Thoracic aorta (tissue), 2 donors: ENCODE measurements at regions not wholly inside any gene's neighbourhood (a gene's known extent, or its start where the extent isn't known, plus 50 kb on each side); places are given as distances from the start of the nearest gene placed in this dataset.

Experiments
- ATAC-seq: fragments of 150-250 bp; one replicate; pipeline ENCODE4 v1.8.0; 2017; ENCODE audit warnings: low read depth; ENCODE audit not compliant: insufficient number of reproducible peaks, low FRiP score
- DNase-seq: peaks from one replicate; pipeline ENCODE4 v3.0.0-alpha.2; 2020; ENCODE audit warnings: low spot score
- H3K27ac ChIP-seq, 2 donors: fragments of 200-600 bp; sonication (generic); 1 replicate in 1 of 2; 2 replicates in 1 of 2; pipeline ENCODE4 v1.5.1; 2016; ENCODE audit warnings: mild to moderate bottlenecking in 2 of 2, moderate library complexity in 2 of 2
- H3K27me3 ChIP-seq: fragments of 200-600 bp; sonication (generic); replicated peaks from 2 replicates; pipeline ENCODE4 v1.6.0; 2016; ENCODE audit warnings: mild to moderate bottlenecking; ENCODE audit not compliant: insufficient read depth
- H3K36me3 ChIP-seq: fragments of 200-600 bp; sonication (generic); one replicate; pipeline ENCODE4 v1.5.1; 2016
- H3K4me1 ChIP-seq, 2 donors: fragments of 200-600 bp; sonication (generic); 1 replicate in 1 of 2; 2 replicates in 1 of 2; pipeline versions ENCODE4 v1.5.1 to v1.6.0; 2016; ENCODE audit warnings: low read depth in 2 of 2, mild to moderate bottlenecking in 1 of 2; ENCODE audit not compliant: control insufficient read depth in 1 of 2
- H3K4me3 ChIP-seq: fragments of 200-600 bp; sonication (generic); 2 replicates; pipeline ENCODE4 v1.5.1; 2016; ENCODE audit warnings: mild to moderate bottlenecking
- H3K9me3 ChIP-seq: fragments of 200-600 bp; sonication (generic); 2 replicates; pipeline ENCODE4 v1.5.1; 2016
- TF ChIP-seq, protein P1 (sequence below): fragments of 200-600 bp; sonication (generic); IDR thresholded peaks from one replicate; pipeline ENCODE4 v1.5.1; 2019; ENCODE audit warnings: antibody characterized with exemption

- DNase-seq (no peak), ATAC-seq (no peak)
- Histone ChIP-seq H3K9me3 (no peaks in the 10 kb centered on the region), H3K36me3 (no peaks in the 10 kb centered on the region), H3K4me3 (no peak overlapping the region), H3K27ac (no peak overlapping the region), H3K4me1 (no peaks in the 10 kb centered on the region), H3K27me3 (no peaks in the 10 kb centered on the region)
- TF ChIP-seq, protein P1, sequence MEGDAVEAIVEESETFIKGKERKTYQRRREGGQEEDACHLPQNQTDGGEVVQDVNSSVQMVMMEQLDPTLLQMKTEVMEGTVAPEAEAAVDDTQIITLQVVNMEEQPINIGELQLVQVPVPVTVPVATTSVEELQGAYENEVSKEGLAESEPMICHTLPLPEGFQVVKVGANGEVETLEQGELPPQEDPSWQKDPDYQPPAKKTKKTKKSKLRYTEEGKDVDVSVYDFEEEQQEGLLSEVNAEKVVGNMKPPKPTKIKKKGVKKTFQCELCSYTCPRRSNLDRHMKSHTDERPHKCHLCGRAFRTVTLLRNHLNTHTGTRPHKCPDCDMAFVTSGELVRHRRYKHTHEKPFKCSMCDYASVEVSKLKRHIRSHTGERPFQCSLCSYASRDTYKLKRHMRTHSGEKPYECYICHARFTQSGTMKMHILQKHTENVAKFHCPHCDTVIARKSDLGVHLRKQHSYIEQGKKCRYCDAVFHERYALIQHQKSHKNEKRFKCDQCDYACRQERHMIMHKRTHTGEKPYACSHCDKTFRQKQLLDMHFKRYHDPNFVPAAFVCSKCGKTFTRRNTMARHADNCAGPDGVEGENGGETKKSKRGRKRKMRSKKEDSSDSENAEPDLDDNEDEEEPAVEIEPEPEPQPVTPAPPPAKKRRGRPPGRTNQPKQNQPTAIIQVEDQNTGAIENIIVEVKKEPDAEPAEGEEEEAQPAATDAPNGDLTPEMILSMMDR: no peak
Observed at GRCh38 chr1:232328486-232329102, 301.3 kb downstream of the SIPA1L2 start.

DNA sequence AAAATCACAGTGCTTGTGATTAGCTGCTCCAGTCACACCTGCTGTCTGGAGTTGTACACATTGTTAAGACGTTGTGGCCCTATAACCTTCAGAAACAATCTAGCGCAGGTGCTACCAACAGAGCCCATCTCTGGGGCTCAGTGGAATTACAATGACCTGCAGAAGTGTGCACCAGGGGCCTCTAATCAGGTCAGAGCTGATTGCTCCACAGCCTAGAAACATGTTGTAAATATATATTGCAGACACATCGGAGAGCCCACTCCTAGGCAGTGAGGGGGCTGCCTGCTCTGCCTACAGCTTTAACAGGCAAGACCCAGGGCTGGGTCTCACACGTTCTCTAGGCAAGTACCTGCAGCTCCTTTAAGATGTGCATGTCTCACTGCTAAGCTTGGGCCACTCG lies 302.0 kb downstream of the SIPA1L2 start:
- H3K27me3 ChIP-seq: no peaks in the 10 kb centered on the region
- no peak for DNase-seq
- ATAC-seq: no peak
- H3K4me3 ChIP-seq: no peak overlapping the region
- TF ChIP-seq, protein P1: no peak
- H3K4me1 ChIP-seq: no peaks in the 10 kb centered on the region
- H3K27ac ChIP-seq: no peak overlapping the region
- H3K36me3 ChIP-seq: no peaks in the 10 kb centered on the region
- H3K9me3 ChIP-seq: no peaks in the 10 kb centered on the region

DNA sequence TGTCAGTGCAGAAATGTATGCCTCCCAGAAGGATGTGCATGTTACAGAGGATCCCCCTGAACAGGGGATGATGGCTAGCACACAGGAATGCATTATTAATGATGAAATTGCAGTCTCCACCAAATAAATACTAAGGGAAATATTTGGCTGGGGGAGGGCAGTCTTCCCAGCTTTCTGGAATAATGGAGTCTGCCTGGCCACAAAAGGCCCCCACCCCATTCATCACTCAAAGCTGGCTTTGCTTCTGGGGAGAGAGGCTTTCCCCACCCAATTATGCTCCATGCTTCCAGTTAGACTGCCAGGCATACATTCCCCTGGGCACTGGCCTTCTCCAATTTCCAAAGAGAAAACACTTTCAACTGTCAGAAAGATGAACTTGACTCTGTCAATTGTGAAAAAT lies 302.7 kb downstream of the SIPA1L2 start:
- TF ChIP-seq, protein P1: no peak
- DNase-seq: no peak
- H3K36me3 ChIP-seq: no peaks in the 10 kb centered on the region
- no peaks in the 10 kb centered on the region for H3K9me3 ChIP-seq
- ATAC-seq: no peak
- H3K4me3 ChIP-seq: no peak overlapping the region
- no peaks in the 10 kb centered on the region for H3K4me1 ChIP-seq
- no peak overlapping the region for H3K27ac ChIP-seq
- no peaks in the 10 kb centered on the region for H3K27me3 ChIP-seq

GRCh38 chr1:232322162-232322734 lies 307.7 kb downstream of the SIPA1L2 start:
- TF ChIP-seq, protein P1: no peak
- H3K27me3 ChIP-seq: no peaks in the 10 kb centered on the region
- no peak overlapping the region for H3K27ac ChIP-seq
- DNase-seq (no peak), ATAC-seq (no peak)
- no peaks in the 10 kb centered on the region for H3K36me3 ChIP-seq
- no peaks in the 10 kb centered on the region for H3K9me3 ChIP-seq
- H3K4me1 ChIP-seq: no peaks in the 10 kb centered on the region
- no peak overlapping the region for H3K4me3 ChIP-seq

- ATAC-seq (no peak), DNase-seq (no peak)
- Histone ChIP-seq H3K27ac (no peak overlapping the region), H3K27me3 (no peaks in the 10 kb centered on the region), H3K9me3 (no peaks in the 10 kb centered on the region), H3K36me3 (no peaks in the 10 kb centered on the region), H3K4me3 (no peak overlapping the region), H3K4me1 (no peaks in the 10 kb centered on the region)
- TF ChIP-seq, protein P1: no peak
Observed at GRCh38 chr1:232319518-232320210, 310.3 kb downstream of the SIPA1L2 start.
